Thyroid gland (tissue), 4 donors: ENCODE measurements at regions not wholly inside any gene's neighbourhood (a gene's known extent, or its start where the extent isn't known, plus 50 kb on each side); places are given as distances from the start of the nearest gene placed in this dataset.

ENCODE experiments used
- CTCF ChIP-seq, 6 experiments: fragments of 200-600 bp in 3 of 6; fragments of 450-650 bp in 3 of 6; sonication (generic) in 3 of 6; IDR thresholded peaks; one replicate each; pipeline ENCODE4 v1.5.1; 2016 to 2019; ENCODE audit warnings: antibody characterized with exemption in 6 of 6, mild to moderate bottlenecking in 2 of 6, inconsistent platforms in 1 of 6, moderate library complexity in 1 of 6
- POLR2A ChIP-seq, 2 donors: fragments of 450-650 bp; IDR thresholded peaks; one replicate each; pipeline ENCODE4 v1.6.1; 2017; ENCODE audit warnings: antibody characterized with exemption in 2 of 2, mild to moderate bottlenecking in 2 of 2, moderate library complexity in 1 of 2

- TF ChIP-seq POLR2A (IDR thresholded peaks at IDR 0.05) (no peak), CTCF (IDR thresholded peaks at IDR 0.05) (no peak)
These were observed 472.1 kb downstream of the RBFOX1 start for GRCh38 chr16:7804635-7805195.
